NCI-H524 (cell line): ENCODE measurements at regions not wholly inside any gene's neighbourhood (a gene's known extent, or its start where the extent isn't known, plus 50 kb on each side); places are given as distances from the start of the nearest gene placed in this dataset.
"Not testable (repeated sequence)": the region's sequence is repeated elsewhere in the genome, so short reads cannot be mapped to it uniquely, and the experiment has no call there.

Experiments
- DNase-seq, 2 experiments: peaks; one replicate each; lab custom pipeline; 2025; lab: John Stamatoyannopoulos, UW

- DNase-seq: no peak
Measured at GRCh38 chr1:101185421-101185820, 51.4 kb upstream of the S1PR1 start.

GRCh38 chr1:101183388-101183699 lies 53.5 kb upstream of the S1PR1 start:
- no peak for DNase-seq

DNA sequence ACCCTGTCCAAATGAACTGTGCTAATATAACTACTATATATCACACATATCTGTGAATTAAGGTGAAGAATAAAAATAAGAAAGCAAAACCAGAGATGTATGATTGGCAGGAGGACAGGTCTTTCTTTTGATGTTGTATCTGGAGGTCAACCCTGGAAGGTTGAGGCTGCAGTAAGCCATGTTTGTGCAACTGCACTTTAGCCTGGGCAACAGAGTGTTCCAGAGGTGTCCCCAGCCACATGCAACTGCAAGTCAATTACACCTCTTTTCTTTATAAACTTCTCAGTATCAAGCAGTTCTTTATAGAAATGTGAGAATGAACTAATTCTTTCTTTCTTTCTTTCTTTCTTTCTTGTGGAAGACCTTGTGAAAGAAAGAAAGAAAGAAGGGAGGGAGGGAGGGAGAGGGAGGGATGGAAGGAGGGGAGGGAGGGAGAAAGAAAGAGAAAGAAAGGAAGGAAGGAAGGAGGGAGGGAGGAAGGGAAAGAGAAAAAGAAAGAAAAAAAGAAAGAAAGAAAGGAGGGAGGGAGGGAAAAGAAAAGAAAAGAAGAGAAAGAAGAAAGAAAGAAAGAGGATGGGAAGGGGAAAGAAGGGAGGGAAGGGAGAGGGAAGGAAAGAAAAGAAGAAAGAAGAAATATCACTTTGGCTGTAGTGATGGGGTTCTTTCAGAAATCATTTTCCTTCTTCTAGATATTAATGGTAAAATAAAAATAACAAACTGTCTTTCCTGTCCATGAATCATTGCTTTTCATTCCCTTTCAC lies 54.0 kb upstream of the S1PR1 start:
- DNase-seq: no peak

- DNase-seq: no peak
Measured at GRCh38 chr1:101181930-101182329, 54.9 kb upstream of the S1PR1 start.

DNA sequence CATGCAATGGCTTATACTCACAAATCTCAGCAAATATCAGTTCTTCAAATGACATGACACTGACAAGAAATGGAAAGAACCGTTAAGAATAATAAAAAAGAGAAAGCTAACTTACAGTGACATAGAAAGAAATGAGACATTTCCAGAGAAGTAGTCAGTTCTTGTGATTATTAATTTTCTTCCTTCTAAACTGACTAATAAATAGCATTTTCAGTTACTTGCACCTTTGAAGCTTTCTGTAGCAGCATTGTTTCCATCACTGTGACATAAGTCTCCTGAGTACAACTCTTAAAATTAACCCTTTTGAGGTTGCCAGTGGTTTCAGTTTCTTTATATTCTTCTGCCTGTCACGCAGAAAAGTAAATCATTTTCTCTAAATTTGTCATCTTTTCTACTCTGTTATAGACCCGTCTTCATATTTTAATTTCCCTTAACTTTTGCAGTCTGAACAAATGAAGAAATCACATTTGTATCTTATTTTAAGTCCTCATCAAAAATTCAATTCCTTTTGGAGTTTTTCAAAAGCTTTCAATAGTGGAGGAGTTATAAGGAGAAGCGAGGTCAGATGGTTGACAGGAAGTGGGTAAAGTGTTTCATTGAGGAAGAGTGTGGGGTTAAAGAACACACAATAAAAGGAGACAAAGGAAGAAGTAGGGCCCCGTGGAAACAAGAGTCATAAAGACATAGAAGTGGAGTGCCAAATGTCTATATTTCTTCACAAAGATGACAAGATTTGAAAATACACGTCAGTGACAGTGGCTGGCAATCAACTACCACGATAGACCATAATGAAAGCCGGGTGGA lies 57.9 kb upstream of the S1PR1 start:
- DNase-seq: no peak

DNA sequence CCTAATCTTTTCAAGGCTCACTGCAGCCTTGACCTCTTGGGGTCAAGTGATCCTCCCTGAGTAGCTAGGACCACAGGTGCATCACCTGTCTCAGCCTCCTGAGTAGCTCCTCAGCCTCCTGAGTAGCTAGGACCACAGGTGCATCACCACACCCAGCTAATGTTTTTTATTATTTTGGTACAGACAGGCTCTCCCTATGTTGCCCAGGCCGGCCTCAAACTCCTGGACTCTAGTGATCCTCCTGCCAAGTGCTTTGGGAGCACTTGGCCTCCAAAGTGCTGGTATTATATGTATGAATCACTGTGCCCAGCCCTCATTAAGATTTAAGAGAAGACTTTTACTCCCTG lies 58.5 kb upstream of the S1PR1 start:
- DNase-seq: no peak

DNA sequence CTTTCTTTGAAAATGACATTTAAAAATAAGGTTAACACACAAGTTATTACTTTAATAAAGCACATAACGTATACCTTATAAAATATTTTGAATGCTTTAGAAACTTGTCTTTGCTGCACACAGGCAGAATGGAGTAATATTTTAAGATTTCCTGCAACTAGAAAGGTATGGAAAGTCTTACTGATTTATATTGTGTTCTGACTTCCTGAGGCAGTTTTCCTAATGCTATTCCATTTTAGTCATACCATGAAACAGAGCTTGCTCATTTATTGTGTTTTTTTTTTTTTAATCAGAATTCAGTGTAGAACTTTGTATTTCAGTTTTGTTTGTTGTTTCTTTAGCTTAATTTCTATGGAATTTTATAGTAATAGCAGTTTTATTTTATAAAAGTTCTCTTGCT lies 60.9 kb upstream of the S1PR1 start:
- no peak for DNase-seq

GRCh38 chr1:101175466-101175865 lies 61.4 kb upstream of the S1PR1 start:
- DNase-seq: no peak

- DNase-seq: no peak
Measured at GRCh38 chr1:101174722-101175121, 62.1 kb upstream of the S1PR1 start.

- not testable (repeated sequence) for DNase-seq
Measured at GRCh38 chr1:101174298-101174697, 62.5 kb upstream of the S1PR1 start.

DNA sequence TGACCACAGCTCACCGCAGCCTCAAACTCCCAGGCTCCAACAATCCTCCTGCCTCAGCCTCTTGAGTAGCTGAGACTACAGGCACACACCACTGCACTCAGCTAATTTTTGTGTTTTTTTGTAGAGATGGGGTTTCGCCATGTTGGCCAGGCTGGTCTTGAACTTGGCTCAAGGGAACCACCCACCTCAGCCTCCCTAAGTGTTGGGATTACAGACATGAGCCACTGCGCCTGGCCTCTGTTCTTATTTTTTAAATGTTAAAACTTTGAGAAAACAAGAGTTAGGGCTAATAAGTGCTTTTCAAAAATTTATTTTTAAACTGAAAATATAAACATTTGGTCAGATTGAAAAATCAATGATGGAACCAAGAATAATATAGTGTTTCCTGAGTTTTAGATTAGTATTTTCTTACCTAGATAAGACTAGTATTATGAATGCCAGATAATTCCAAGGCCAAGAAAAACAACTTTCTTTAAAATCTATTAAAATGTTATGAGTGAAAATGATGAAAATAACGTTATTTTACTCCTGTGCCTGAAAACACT lies 66.2 kb upstream of the S1PR1 start:
- DNase-seq: no peak

DNA sequence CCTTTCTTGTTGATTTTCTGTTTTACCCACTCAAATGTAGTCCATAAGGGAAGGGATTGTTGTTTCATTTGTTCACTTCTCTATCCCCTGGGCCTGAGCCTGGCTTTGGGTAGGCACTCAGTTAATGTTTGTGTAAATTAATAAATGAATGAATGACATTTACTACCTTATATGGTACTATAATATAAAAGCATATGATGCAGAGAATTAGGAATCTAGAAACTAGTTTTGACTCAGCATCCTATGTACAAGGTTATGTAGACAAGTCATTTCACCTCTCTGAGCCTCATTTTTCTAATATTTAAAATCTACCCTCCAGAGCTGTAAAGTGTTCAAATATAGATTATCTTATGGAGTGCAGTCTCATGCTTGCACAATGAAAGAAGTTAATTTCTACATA lies 68.9 kb upstream of the S1PR1 start:
- no peak for DNase-seq

- no peak for DNase-seq
Measured at GRCh38 chr1:101166583-101167120, 70.2 kb upstream of the S1PR1 start.

DNA sequence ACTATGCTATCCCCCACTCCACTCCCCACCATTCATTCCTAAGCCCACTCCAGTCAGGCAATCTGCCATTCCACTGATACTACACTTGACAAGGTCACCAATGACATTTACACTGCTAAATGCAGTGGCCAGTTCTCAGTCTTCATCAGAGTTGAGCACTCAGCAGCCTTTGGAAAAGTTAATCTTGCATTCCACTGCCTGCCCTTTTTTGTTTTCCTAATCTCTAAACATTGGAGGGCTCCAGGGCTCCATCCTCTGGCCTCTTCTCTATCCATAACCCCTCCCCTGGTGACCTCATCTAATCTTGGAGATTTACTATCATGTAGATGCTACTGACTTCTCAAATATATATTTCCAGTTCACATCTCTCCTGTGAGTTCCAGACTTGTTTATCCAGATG lies 70.9 kb upstream of the S1PR1 start:
- no peak for DNase-seq

GRCh38 chr1:101165532-101165931 lies 71.3 kb upstream of the S1PR1 start:
- no peak for DNase-seq

DNA sequence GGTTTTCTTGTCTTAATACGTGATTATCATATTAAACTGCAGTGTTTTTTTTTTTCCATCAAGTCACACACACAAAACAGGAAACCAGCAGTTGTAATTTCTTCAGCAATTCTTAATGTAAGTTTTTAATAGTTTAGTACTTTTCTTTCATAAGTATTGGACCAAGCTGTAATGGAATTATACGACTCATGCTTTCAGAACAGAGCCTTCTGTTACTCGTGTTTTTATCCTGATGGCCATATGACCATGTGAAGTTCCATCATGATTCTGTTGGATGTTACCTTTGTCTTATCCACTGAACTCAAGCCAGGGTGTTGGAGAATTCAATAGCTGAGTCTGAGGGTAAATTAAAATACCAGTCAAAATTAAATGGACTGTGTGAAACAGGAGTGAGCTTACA lies 72.0 kb upstream of the S1PR1 start:
- DNase-seq: no peak

GRCh38 chr1:101162736-101163735 lies 73.8 kb upstream of the S1PR1 start:
- DNase-seq: no peak

DNA sequence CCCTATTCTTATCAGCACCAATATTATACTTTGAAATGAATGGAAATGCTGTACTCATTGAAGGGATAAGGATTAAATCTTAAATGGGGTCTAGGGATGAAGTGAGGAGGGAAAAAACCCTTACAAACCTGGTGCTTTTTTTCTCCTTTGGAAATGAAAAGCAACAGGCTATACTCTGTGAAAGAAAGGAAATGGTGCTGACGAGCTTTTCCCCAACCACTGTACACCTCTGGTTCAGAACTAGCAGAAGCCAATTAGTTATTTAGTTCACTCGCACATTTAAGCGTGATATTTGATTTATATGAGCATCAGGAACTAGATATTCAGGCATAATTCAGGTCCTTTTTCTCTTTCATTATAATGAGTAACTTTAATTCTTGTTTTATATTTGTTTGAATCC lies 74.5 kb upstream of the S1PR1 start:
- DNase-seq: no peak

DNA sequence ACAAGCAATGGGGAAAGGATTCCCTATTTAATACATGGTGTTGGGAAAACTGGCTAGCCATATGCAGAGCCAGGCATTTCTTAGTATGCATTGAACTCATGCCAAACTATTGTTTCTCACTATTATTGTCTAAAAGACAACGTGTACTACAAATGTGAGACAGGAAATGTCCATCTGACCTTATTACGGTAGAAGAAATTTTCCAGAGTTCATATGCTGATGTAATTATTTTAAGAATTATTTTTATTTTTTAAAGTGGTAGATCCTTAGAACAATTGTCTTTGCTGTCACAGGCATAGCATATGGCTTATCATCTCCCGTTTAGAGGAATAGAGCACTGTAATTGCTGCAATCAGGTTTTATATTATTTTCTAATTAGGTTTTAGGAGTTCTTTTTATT lies 75.2 kb upstream of the S1PR1 start:
- no peak for DNase-seq

GRCh38 chr1:101158424-101158823 lies 78.4 kb upstream of the S1PR1 start:
- no peak for DNase-seq

GRCh38 chr1:101154547-101154946 lies 82.3 kb upstream of the S1PR1 start:
- no peak for DNase-seq

GRCh38 chr1:101153692-101154091 lies 83.1 kb upstream of the S1PR1 start:
- DNase-seq: no peak
